GM19455 (cell line): ENCODE measurements at regions not wholly inside any gene's neighbourhood (a gene's known extent, or its start where the extent isn't known, plus 50 kb on each side); places are given as distances from the start of the nearest gene placed in this dataset.

Experiments used
- ATAC-seq: cut with Tn5 transposase; IDR thresholded peaks from one replicate; pipeline ENCODE4 v1.9.1; 2021; ENCODE audit not compliant: unreplicated experiment

DNA sequence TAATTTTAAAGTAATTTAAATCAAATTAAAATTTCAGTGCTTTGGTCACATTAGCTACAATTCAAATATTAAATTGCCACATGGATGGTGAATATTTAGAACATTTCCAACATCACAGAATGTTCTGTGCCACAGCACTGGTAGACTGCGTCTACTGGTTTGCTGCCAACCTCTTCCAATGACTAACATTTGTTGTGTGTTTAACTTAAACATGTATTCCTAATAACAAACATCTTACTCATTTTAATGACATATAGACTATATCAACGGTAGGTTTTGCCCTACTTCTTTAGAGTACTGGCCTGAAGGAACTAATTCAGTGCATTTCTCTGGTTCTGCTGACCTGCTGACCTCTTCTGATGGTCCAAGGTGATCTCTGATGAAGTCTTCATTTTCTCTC, 157.6 kb downstream of the DCK start:
- ATAC-seq: no peak

DNA sequence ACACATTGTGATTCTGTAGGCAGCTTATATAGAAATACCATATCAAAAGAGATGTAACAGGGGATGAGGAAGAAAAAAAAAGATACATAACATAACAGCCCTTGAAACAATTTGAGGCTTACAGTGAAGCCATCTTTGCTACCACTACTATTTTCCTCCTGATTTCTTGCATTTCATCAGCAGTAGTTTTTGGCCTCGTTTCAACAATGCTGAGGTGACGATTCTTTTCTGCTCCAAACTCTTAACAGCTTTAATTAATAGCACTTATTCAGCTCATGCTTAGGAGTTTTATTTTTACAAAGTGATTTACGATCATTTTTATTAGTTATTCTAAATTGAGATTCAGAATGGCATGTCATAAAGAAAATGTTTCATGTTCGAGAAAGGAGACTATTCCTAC, 163.2 kb downstream of the DCK start:
- ATAC-seq: no peak

DNA sequence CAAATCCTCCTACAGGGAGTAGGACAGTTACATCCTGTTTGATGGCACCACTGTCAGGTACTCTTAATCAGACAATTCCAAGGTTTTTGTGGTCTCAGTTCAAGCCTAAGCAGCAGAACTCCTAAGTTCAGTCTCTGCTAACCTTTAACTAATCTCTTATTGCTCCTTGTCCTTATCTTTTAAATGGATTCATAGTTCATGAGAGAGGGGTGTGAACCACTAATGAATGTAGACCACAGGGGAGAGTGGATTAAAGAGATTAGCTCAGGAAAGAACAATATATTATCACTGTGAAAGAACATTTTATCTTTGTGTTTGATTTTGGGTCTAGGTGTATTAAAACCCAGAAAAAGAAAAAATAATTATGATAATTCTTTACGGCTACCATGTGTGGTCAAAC, 168.9 kb downstream of the DCK start:
- ATAC-seq: no peak

- no peak for ATAC-seq
These were observed 169.9 kb downstream of the DCK start for GRCh38 chr4:71163317-71163716.

DNA sequence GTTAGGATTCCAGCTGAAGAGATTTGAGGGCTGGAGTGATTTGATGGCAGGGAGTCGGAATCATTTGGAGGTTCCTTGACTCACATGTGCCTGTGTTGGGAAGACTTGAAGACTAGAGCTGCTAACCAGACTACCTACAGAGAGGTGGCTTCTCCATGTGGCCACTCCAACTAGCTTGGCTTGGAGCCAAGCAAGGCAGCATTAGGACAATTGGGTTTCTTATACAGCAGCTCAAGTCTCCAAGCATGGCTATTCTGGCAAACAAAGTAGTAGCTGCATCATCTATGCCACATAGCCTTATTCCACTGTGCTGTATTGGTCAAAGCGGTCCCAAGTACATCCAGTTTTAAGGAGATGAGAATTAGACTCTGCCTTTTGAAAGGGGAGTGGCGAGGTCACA, 171.7 kb upstream of the SLC4A4 start:
- ATAC-seq: no peak

DNA sequence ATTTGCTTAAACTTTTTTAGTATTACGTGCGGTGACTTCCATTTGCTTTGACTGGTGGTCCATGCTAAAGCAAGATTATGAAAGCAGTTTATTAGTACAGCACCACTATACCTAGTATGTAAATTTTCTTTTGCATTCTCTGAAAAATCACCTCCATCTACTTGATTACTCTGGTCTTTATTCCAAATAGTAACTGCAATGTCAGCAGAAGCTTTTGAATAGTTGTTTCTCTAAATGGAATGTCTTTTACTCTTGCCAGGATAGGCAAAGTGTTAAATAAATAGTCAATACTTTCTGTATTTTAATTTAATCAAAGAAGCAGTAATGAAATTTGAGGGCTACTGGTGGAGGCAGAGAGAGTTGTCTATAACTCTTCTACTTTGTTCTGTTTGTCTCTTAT, 167.2 kb upstream of the SLC4A4 start:
- ATAC-seq: no peak

- no peak for ATAC-seq
These were observed 157.5 kb upstream of the SLC4A4 start for GRCh38 chr4:71181332-71181731.

- peak; percentile 58 for ATAC-seq
These were observed 154.5 kb upstream of the SLC4A4 start for GRCh38 chr4:71184195-71184781.

GRCh38 chr4:71185037-71185436, 153.8 kb upstream of the SLC4A4 start:
- ATAC-seq: no peak

- no peak for ATAC-seq
These were observed 152.6 kb upstream of the SLC4A4 start for GRCh38 chr4:71186257-71186565.

- peak; percentile 47 for ATAC-seq
These were observed 152.0 kb upstream of the SLC4A4 start for GRCh38 chr4:71186566-71187403.

GRCh38 chr4:71187404-71188155, 151.2 kb upstream of the SLC4A4 start:
- ATAC-seq: no peak

DNA sequence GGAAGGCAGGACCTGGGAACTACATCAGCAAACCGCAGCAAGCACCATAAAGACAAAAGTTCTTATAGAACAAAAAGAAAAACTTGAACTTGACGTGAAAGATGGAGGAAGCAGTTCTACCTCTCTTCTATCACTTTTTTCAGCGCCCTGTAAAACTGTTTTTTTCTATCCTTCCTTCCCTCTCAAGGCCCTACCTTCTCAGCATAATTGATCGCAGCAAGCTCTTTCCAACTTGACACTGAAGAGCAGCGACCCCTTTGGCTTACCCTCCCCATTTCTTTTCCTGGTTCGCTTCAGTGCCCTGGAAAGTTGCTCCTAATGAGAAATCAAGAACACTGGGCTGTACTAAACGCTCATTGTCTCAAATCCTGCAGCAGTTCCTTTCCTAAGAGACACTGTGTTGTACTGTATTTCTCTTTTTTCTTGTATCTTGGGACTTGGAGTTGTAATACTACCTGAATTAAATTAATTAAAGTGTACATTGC, 150.6 kb upstream of the SLC4A4 start:
- ATAC-seq: no peak

- no peak for ATAC-seq
These were observed 149.9 kb upstream of the SLC4A4 start for GRCh38 chr4:71188951-71189350.

DNA sequence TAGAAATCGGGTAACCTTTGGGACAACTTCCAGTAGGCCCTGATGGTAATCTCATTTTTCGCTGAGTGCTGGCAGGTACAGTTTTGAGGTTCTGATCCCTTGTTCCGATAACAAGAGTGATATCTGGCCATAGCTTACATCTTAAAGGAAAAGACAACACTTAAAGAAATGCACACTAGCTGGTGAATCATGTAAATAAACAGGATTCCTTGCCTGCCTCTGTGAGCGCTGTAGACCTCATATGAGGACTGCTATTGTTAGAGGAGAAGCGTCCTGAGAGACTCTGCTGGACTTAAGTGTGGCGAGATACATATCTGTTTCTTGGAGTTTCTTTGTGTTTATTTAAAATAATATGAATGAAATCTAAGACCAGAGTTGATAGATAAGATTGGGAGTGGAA, 149.3 kb upstream of the SLC4A4 start:
- ATAC-seq: no peak

DNA sequence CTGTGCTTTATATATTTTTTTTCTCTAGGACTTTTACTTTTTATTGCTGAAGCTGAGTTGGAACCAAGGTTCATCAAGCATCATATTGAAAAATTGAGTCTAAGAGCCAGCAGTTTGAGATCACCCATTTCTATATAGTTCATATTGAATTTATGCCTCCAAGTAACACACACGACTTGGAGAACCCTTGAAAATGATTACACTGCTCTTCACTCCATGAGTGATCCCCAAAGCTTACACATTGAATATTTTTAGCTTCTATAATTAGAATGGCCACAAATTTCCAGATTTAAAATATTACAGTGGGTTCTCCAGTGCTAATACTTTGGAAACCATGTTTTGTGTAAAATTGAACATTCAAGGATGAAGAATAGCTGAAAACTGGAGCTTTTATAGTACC, 144.4 kb upstream of the SLC4A4 start:
- ATAC-seq: no peak

GRCh38 chr4:71195924-71196323, 142.9 kb upstream of the SLC4A4 start:
- ATAC-seq: no peak

- no peak for ATAC-seq
These were observed 139.9 kb upstream of the SLC4A4 start for GRCh38 chr4:71198958-71199357.

GRCh38 chr4:71201057-71201456, 137.8 kb upstream of the SLC4A4 start:
- ATAC-seq: no peak

DNA sequence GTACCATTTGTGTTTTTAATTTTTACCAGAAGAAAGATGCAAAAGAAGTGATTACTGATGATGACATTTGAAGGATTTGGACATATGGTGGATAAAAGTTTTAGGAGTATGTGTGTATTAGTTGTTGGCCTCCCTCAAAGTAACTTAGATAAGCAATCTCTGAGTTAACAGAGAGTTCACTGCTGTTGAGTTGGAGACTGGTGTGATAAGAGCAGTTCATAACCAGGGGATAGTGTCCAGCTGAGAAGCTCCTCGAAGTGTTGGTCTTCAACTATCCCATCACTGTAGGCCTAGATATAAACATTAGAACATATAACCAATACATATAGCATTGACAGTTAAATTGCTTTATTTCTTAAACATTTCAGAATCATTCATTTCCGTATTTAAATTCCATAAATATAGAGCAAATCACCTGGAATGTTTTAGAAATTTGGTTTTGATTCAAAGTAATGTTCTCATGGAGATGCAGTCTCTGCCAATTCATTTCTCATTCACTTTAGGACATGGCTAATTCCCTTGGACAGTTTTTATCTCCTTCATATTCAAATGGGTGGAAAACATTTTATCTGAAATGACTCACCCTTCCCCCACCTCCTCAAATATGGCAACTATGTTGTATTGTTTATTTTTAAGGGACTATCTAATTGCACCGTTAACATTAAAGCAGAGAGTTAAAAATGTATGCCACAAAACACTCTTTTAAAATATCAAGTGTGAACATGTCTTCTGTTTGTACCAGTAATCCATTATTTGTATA, 136.8 kb upstream of the SLC4A4 start:
- ATAC-seq: no peak

DNA sequence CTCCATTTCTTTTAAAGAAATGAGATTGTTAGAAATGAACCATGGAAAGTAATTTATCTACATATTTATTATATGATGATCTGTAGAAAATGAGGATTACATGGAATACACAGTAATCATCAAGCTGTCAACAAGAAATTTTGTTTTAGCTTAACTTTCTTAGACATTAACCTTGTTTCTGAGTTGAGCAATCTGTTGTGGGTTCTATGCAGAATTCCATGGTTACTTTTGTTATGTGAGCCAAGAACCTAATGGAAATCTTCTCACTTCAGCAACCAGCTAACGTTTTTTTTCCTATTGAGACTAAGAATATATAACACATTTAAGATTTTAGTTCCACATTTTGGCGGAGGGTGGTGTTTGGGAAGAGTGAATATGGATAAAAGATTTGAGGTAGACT, 136.1 kb upstream of the SLC4A4 start:
- no peak for ATAC-seq
